22Rv1 (cell line): ENCODE measurements at regions not wholly inside any gene's neighbourhood (a gene's known extent, or its start where the extent isn't known, plus 50 kb on each side); places are given as distances from the start of the nearest gene placed in this dataset.

Experiments used
- ZFX ChIP-seq: fragments of 450-650 bp; IDR thresholded peaks from 2 replicates; pipeline ENCODE4 v1.6.1; 2017; ENCODE audit warnings: antibody characterized with exemption, borderline replicate concordance
- TF ChIP-seq, protein P1 (sequence below): fragments of 450-650 bp; IDR thresholded peaks from 2 replicates; pipeline ENCODE4 v1.5.1; 2017; ENCODE audit warnings: mild to moderate bottlenecking

DNA sequence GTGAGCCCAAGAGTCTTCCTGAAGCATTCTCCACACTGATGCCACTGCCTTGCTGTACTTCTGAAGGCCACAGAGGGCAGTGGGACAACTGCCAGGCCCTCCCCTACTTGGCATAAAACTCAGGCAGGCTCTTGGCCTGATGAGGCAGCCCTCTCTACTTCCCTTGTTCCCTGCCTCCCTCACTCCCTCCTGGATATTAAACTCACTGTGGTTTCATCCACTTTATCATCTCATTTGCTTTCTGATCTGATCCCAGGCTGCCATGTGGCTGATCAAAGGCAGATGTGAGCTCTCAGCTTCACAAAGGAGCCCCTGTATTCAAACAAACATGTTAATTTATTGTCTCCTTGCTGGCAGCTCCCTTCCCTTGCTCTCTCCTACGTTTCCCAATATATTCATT is 533.5 kb downstream of the IGSF11 start:
- TF ChIP-seq, protein P1, sequence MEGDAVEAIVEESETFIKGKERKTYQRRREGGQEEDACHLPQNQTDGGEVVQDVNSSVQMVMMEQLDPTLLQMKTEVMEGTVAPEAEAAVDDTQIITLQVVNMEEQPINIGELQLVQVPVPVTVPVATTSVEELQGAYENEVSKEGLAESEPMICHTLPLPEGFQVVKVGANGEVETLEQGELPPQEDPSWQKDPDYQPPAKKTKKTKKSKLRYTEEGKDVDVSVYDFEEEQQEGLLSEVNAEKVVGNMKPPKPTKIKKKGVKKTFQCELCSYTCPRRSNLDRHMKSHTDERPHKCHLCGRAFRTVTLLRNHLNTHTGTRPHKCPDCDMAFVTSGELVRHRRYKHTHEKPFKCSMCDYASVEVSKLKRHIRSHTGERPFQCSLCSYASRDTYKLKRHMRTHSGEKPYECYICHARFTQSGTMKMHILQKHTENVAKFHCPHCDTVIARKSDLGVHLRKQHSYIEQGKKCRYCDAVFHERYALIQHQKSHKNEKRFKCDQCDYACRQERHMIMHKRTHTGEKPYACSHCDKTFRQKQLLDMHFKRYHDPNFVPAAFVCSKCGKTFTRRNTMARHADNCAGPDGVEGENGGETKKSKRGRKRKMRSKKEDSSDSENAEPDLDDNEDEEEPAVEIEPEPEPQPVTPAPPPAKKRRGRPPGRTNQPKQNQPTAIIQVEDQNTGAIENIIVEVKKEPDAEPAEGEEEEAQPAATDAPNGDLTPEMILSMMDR: 0 out of 2 replicates have a peak, but pooled peaks have one; percentile 10
- no peak for TF ChIP-seq ZFX
